ENCODE measurements at regions not wholly inside any gene's neighbourhood (a gene's known extent, or its start where the extent isn't known, plus 50 kb on each side); places are given as distances from the start of the nearest gene placed in this dataset.

DNA sequence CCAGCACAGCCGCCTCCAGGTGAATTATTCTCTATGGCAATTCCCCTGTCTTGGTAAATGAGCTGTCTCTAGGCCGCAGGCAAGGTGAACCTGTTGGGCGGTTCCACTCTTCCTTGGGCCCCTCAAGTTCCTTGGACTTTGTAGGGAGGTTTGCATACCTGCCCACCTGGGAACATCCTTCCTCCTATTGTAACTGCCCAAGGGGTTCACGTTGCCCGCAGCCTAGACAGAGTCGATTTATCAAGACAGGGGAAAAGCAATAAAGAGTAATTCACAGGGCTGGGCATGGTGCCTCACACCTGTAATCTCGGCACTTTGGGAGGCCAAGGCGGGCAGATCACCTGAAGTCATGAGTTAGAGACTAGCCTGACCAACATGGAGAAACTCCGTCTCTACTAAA lies 122.5 kb downstream of the KCNJ18 start:
- no peaks in the 10 kb centered on the region for H3K9me3 ChIP-seq
- ChIA-PET CTCF (interaction anchor here (0.6 kb wide), 1 partner anchor 540 kb away, joined by 3 read pairs; no protein-coding TSS in a partner anchor), POLR2A (no interaction called here)
- FAIRE-seq: no peak
- 45% methylated on average over 9 of the region's 9 CpGs for WGBS (ENCODE audit: missing lambda C conversion rate)
- no peak overlapping the region for H3K4me3 ChIP-seq
- DNase-seq (ENCODE audit: low read depth in 1 of 2, low spot score in 1 of 2): no peak
- peak in 1 of 2 experiments; percentile 19; a peak in 1 of 6 replicates for ATAC-seq
- no peaks in the 10 kb centered on the region for H3K4me1 ChIP-seq
- no peak for TF ChIP-seq JUN (IDR thresholded peaks at IDR 0.05)
- no peak for TF ChIP-seq KDM1A (IDR thresholded peaks at IDR 0.05; ENCODE audit: low read depth)
- no peak for TF ChIP-seq HOXB13 (CRISPR knock-in tag; IDR thresholded peaks at IDR 0.05; ENCODE audit: low read depth)
- no peak for TF ChIP-seq ZSCAN20 (CRISPR knock-in tag; IDR thresholded peaks at IDR 0.05)
- TF ChIP-seq PHF8 (IDR thresholded peaks at IDR 0.05; ENCODE audit: borderline replicate concordance, low read depth): no peak
- TF ChIP-seq, protein P1, sequence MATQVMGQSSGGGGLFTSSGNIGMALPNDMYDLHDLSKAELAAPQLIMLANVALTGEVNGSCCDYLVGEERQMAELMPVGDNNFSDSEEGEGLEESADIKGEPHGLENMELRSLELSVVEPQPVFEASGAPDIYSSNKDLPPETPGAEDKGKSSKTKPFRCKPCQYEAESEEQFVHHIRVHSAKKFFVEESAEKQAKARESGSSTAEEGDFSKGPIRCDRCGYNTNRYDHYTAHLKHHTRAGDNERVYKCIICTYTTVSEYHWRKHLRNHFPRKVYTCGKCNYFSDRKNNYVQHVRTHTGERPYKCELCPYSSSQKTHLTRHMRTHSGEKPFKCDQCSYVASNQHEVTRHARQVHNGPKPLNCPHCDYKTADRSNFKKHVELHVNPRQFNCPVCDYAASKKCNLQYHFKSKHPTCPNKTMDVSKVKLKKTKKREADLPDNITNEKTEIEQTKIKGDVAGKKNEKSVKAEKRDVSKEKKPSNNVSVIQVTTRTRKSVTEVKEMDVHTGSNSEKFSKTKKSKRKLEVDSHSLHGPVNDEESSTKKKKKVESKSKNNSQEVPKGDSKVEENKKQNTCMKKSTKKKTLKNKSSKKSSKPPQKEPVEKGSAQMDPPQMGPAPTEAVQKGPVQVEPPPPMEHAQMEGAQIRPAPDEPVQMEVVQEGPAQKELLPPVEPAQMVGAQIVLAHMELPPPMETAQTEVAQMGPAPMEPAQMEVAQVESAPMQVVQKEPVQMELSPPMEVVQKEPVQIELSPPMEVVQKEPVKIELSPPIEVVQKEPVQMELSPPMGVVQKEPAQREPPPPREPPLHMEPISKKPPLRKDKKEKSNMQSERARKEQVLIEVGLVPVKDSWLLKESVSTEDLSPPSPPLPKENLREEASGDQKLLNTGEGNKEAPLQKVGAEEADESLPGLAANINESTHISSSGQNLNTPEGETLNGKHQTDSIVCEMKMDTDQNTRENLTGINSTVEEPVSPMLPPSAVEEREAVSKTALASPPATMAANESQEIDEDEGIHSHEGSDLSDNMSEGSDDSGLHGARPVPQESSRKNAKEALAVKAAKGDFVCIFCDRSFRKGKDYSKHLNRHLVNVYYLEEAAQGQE (IDR thresholded peaks at IDR 0.05): no peak
- TF ChIP-seq, protein P2, sequence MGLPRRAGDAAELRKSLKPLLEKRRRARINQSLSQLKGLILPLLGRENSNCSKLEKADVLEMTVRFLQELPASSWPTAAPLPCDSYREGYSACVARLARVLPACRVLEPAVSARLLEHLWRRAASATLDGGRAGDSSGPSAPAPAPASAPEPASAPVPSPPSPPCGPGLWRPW (IDR thresholded peaks at IDR 0.05): no peak
- TF ChIP-seq ZC3H11A (IDR thresholded peaks at IDR 0.05): no peak
- no peak for TF ChIP-seq TP53 (CRISPR knock-in tag; IDR thresholded peaks at IDR 0.05)
- no peak for TF ChIP-seq EP300 (IDR thresholded peaks at IDR 0.05)
- TF ChIP-seq FOSB (CRISPR knock-in tag; IDR thresholded peaks at IDR 0.05): no peak
- TF ChIP-seq SMC3 (IDR thresholded peaks at IDR 0.05): no peak
- TF ChIP-seq NFE2L2 (conservative IDR thresholded peaks at IDR 0.05; ENCODE audit: low read length): no peak
- TF ChIP-seq CBX2 (IDR thresholded peaks at IDR 0.05; ENCODE audit: borderline replicate concordance, low read depth): no peak
- TF ChIP-seq RARB (CRISPR knock-in tag; IDR thresholded peaks at IDR 0.05): no peak
- TF ChIP-seq RNF2 (IDR thresholded peaks at IDR 0.05; ENCODE audit: borderline replicate concordance, low read depth): no peak
- TF ChIP-seq, protein P3, sequence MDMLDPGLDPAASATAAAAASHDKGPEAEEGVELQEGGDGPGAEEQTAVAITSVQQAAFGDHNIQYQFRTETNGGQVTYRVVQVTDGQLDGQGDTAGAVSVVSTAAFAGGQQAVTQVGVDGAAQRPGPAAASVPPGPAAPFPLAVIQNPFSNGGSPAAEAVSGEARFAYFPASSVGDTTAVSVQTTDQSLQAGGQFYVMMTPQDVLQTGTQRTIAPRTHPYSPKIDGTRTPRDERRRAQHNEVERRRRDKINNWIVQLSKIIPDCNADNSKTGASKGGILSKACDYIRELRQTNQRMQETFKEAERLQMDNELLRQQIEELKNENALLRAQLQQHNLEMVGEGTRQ (IDR thresholded peaks at IDR 0.05): no peak
- no peak overlapping the region for H3K27ac ChIP-seq
- no peak overlapping the region for H3K4me2 ChIP-seq

DNA sequence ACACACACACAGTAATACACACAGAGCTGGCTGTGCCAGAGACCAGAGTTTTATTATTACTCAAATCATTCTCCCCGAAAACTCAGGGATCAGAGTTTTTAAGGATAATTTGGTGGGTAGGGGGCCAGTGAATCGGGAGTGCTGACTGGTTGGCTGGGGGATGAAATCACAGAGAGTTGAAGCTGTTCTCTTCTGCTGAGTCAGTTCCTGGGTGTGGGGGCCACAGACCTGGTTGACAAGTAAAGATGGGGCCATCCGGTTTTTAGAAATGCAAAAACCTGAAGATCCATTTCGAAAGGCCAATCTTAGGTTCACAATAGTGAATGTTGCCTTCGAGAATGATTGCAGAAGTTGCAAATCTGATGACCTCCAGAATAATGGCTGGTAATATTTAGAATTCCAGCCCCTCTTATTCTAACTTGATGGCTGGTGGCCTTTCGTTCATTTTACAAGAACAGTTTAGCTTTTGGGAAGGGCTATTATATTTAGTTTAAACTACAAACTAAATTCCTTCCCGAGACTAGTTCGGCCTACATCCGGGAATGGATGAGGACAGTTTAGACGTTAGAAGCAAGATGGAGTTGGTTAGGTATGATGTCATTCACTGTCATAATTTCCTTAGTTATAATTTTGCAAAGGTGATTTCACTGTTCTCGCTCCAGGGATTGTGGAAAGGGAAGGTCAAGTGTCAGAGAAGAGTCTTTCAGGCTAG lies 123.2 kb downstream of the KCNJ18 start:
- H3K4me1 ChIP-seq: no peaks in the 10 kb centered on the region
- 29% methylated on average over 11 of the region's 11 CpGs for WGBS (ENCODE audit: missing lambda C conversion rate)
- DNase-seq (ENCODE audit: low read depth in 1 of 2, low spot score in 1 of 2) (peak in 1 of 2 experiments; percentile 0), ATAC-seq (peak in 1 of 2 experiments; percentile 34; a peak in 1 of 6 replicates), FAIRE-seq (no peak)
- H3K27ac ChIP-seq: no peak overlapping the region
- H3K9me3 ChIP-seq: no peaks in the 10 kb centered on the region
- POLR2A ChIA-PET: no interaction called here
- no peak overlapping the region for H3K4me3 ChIP-seq
- CTCF ChIA-PET: no interaction called here
- TF ChIP-seq MAFK (IDR thresholded peaks at IDR 0.05; ENCODE audit: partially characterized antibody): peak; percentile 9
- TF ChIP-seq CBX8 (IDR thresholded peaks at IDR 0.05): no peak
- H3K4me2 ChIP-seq: no peak overlapping the region
